DND-41 (cell line): ENCODE measurements at regions not wholly inside any gene's neighbourhood (a gene's known extent, or its start where the extent isn't known, plus 50 kb on each side); places are given as distances from the start of the nearest gene placed in this dataset.
A peak's percentile ranks its signal among the peaks of the same experiment; 100 is the strongest.

Source experiments
- ATAC-seq: fragments of 200-7000 bp; cut with Tn5 transposase; 3 replicates; pipeline ENCODE4 v1.9.1; 2021; ENCODE audit warnings: low read depth; ENCODE audit not compliant: insufficient read depth
- DNase-seq: peaks from one replicate; pipeline ENCODE4 v3.0.0-alpha.2; 2020
- H2AFZ ChIP-seq: 2 replicates; pipeline ENCODE4 v1.6.0; 2012; ENCODE audit warnings: low read depth, low read length
- H3K27ac ChIP-seq: 2 replicates; pipeline ENCODE4 v1.5.1; 2012; ENCODE audit warnings: low read length, inconsistent platforms
- H3K27me3 ChIP-seq: fragments of 200-600 bp; sonication (generic); 2 replicates; pipeline ENCODE4 v1.6.0; 2012; ENCODE audit warnings: low read length, mild to moderate bottlenecking, inconsistent platforms; ENCODE audit not compliant: insufficient read depth, poor library complexity
- H3K36me3 ChIP-seq: 2 replicates; pipeline ENCODE4 v1.5.1; 2012; ENCODE audit warnings: low read length, inconsistent platforms; ENCODE audit not compliant: insufficient read depth
- H3K4me1 ChIP-seq: 2 replicates; pipeline ENCODE4 v1.5.1; 2012; ENCODE audit warnings: mild to moderate bottlenecking, low read length; ENCODE audit not compliant: insufficient read depth
- H3K4me2 ChIP-seq: 2 replicates; pipeline ENCODE4 v1.6.0; 2012; ENCODE audit warnings: mild to moderate bottlenecking, moderate library complexity, low read length, inconsistent platforms; ENCODE audit not compliant: insufficient read depth
- H3K4me3 ChIP-seq, 2 experiments: fragments of 200-600 bp in 1 of 2; shearing (Covaris generic) in 1 of 2; 2 replicates each; pipeline ENCODE4 v1.5.1; 2012 to 2016; ENCODE audit warnings: inconsistent platforms in 2 of 2, low read length in 2 of 2, mild to moderate bottlenecking in 2 of 2, low read depth in 1 of 2, moderate library complexity in 1 of 2
- H3K79me2 ChIP-seq: 2 replicates; pipeline ENCODE4 v1.6.0; 2012; ENCODE audit warnings: low read length, inconsistent platforms; ENCODE audit not compliant: insufficient read depth
- H3K9ac ChIP-seq: 2 replicates; pipeline ENCODE4 v1.6.0; 2012; ENCODE audit warnings: low read depth, mild to moderate bottlenecking, inconsistent platforms, low read length, moderate library complexity
- H3K9me3 ChIP-seq: 2 replicates; pipeline ENCODE4 v1.5.1; 2012; ENCODE audit warnings: low read length, moderate library complexity, mild to moderate bottlenecking, inconsistent platforms; ENCODE audit not compliant: insufficient read depth, severe bottlenecking
- H4K20me1 ChIP-seq: 2 replicates; pipeline ENCODE4 v1.6.0; 2012; ENCODE audit warnings: low read length; ENCODE audit not compliant: insufficient read depth
- CTCF ChIP-seq: IDR thresholded peaks from 2 replicates; pipeline ENCODE4 v1.5.1; 2012; ENCODE audit warnings: borderline replicate concordance, low read length, moderate library complexity, mild to moderate bottlenecking; ENCODE audit not compliant: poor library complexity, severe bottlenecking; ENCODE audit errors: extremely low read depth
- EZH2 ChIP-seq: IDR thresholded peaks from 3 replicates; pipeline ENCODE4 v1.6.1; 2012; ENCODE audit warnings: borderline replicate concordance, low read depth, mild to moderate bottlenecking, moderate library complexity, low read length, inconsistent platforms; ENCODE audit not compliant: severe bottlenecking

- H3K4me2 ChIP-seq = no peak overlapping the region
- ATAC-seq (peak; percentile 75), DNase-seq (no peak)
- H3K4me3 ChIP-seq = no peak overlapping the region
- TF ChIP-seq CTCF (peak; percentile 47), EZH2 (no peak)
- H3K9me3 ChIP-seq = no peaks in the 10 kb centered on the region
- H3K9ac ChIP-seq = no peak overlapping the region
- no peaks in the 10 kb centered on the region for H3K27me3 ChIP-seq
- no peaks in the 10 kb centered on the region for H3K79me2 ChIP-seq
- H3K36me3 ChIP-seq = no peaks in the 10 kb centered on the region
- no peaks in the 10 kb centered on the region for H4K20me1 ChIP-seq
- H3K4me1 ChIP-seq = no peaks in the 10 kb centered on the region
- H2AFZ ChIP-seq = no peak overlapping the region
- H3K27ac ChIP-seq = no peak overlapping the region
Observed at GRCh38 chr14:23727566-23728335, 91.6 kb downstream of the DHRS2 start.

GRCh38 chr14:23728791-23729190 is 92.6 kb downstream of the DHRS2 start:
- no peak overlapping the region for H2AFZ ChIP-seq
- no peak for DNase-seq
- no peak overlapping the region for H3K27ac ChIP-seq
- no peak for TF ChIP-seq EZH2
- TF ChIP-seq CTCF = no peak
- H3K36me3 ChIP-seq = no peaks in the 10 kb centered on the region
- no peak overlapping the region for H3K4me2 ChIP-seq
- H4K20me1 ChIP-seq = no peaks in the 10 kb centered on the region
- H3K79me2 ChIP-seq = no peaks in the 10 kb centered on the region
- H3K9me3 ChIP-seq = no peaks in the 10 kb centered on the region
- H3K9ac ChIP-seq = no peak overlapping the region
- no peak for ATAC-seq
- H3K27me3 ChIP-seq = no peaks in the 10 kb centered on the region
- H3K4me1 ChIP-seq = no peaks in the 10 kb centered on the region
- no peak overlapping the region for H3K4me3 ChIP-seq

GRCh38 chr14:23729720-23730387 is 93.7 kb downstream of the DHRS2 start:
- no peak overlapping the region for H3K4me3 ChIP-seq
- H3K4me2 ChIP-seq = no peak overlapping the region
- H3K36me3 ChIP-seq = no peaks in the 10 kb centered on the region
- no peaks in the 10 kb centered on the region for H3K79me2 ChIP-seq
- TF ChIP-seq CTCF (no peak), EZH2 (no peak)
- no peaks in the 10 kb centered on the region for H3K4me1 ChIP-seq
- H3K9me3 ChIP-seq = no peaks in the 10 kb centered on the region
- no peaks in the 10 kb centered on the region for H4K20me1 ChIP-seq
- ATAC-seq (no peak), DNase-seq (no peak)
- no peak overlapping the region for H3K27ac ChIP-seq
- H3K9ac ChIP-seq = no peak overlapping the region
- H3K27me3 ChIP-seq = no peaks in the 10 kb centered on the region
- H2AFZ ChIP-seq = no peak overlapping the region
